Liver (tissue), 8 donors: ENCODE measurements at regions not wholly inside any gene's neighbourhood (a gene's known extent, or its start where the extent isn't known, plus 50 kb on each side); places are given as distances from the start of the nearest gene placed in this dataset.

Experiments used
- DNase-seq: peaks from one replicate; pipeline ENCODE4 v3.0.0-alpha.2; 2017; ENCODE audit warnings: low spot score
- H3K27ac ChIP-seq, 2 donors: one replicate each; pipeline ENCODE4 v1.7.0; 2013; ENCODE audit warnings: inconsistent platforms in 2 of 2, low read length in 2 of 2, control low read depth in 1 of 2, low read depth in 1 of 2, mild to moderate bottlenecking in 1 of 2
- H3K27me3 ChIP-seq, 4 donors: one replicate each; pipeline versions ENCODE4 v1.6.1 to v1.7.0; 2013; ENCODE audit warnings: low read length in 3 of 4, inconsistent platforms in 1 of 4, mild to moderate bottlenecking in 1 of 4, moderate library complexity in 1 of 4; ENCODE audit not compliant: control insufficient read depth in 4 of 4, insufficient read depth in 4 of 4
- H3K36me3 ChIP-seq, 4 donors: one replicate each; pipeline versions ENCODE4 v1.6.1 to v1.7.0; 2013; ENCODE audit warnings: low read length in 3 of 4, mild to moderate bottlenecking in 3 of 4, low read depth in 1 of 4, moderate library complexity in 1 of 4; ENCODE audit not compliant: control insufficient read depth in 4 of 4, insufficient read depth in 3 of 4
- H3K4me1 ChIP-seq, 4 donors: one replicate each; pipeline versions ENCODE4 v1.6.1 to v1.7.0; 2013; ENCODE audit warnings: low read length in 3 of 4, mild to moderate bottlenecking in 3 of 4, moderate library complexity in 1 of 4; ENCODE audit not compliant: control insufficient read depth in 4 of 4, insufficient read depth in 4 of 4
- H3K4me3 ChIP-seq, 3 donors: one replicate each; pipeline versions ENCODE4 v1.6.1 to v1.7.0; 2013; ENCODE audit warnings: low read length in 3 of 3, control low read depth in 1 of 3, low read depth in 1 of 3, mild to moderate bottlenecking in 1 of 3
- H3K9ac ChIP-seq, 2 donors: one replicate each; pipeline ENCODE4 v1.7.0; 2013; ENCODE audit warnings: low read length in 2 of 2, mild to moderate bottlenecking in 2 of 2, moderate library complexity in 2 of 2, control low read depth in 1 of 2, low read depth in 1 of 2
- H3K9me3 ChIP-seq, 4 donors: one replicate each; pipeline versions ENCODE4 v1.6.1 to v1.7.0; 2013; ENCODE audit warnings: low read length in 3 of 4; ENCODE audit not compliant: control insufficient read depth in 4 of 4
- EGR1 ChIP-seq, 2 donors: IDR thresholded peaks; 2 replicates each; pipeline ENCODE4 v1.6.1; 2016 to 2018; ENCODE audit warnings: antibody characterized with exemption in 2 of 2, low read depth in 2 of 2
- FOXA1 ChIP-seq: IDR thresholded peaks from 2 replicates; pipeline ENCODE4 v1.6.1; 2016; ENCODE audit warnings: antibody characterized with exemption
- FOXA2 ChIP-seq: IDR thresholded peaks from 2 replicates; pipeline ENCODE4 v1.6.1; 2016; ENCODE audit warnings: antibody characterized with exemption
- GABPA ChIP-seq, 2 donors: IDR thresholded peaks in 1 of 2; conservative IDR thresholded peaks in 1 of 2; 2 replicates each; pipeline ENCODE4 v1.6.1; 2016; ENCODE audit warnings: antibody characterized with exemption in 2 of 2, mild to moderate bottlenecking in 1 of 2, moderate library complexity in 1 of 2
- HNF4A ChIP-seq, 2 donors: conservative IDR thresholded peaks; 2 replicates each; pipeline ENCODE4 v1.6.1; 2016; ENCODE audit warnings: antibody characterized with exemption in 2 of 2, mild to moderate bottlenecking in 2 of 2
- HNF4G ChIP-seq: IDR thresholded peaks from 2 replicates; pipeline ENCODE4 v1.6.1; 2016; ENCODE audit warnings: antibody characterized with exemption
- JUND ChIP-seq, 2 donors: IDR thresholded peaks; 2 replicates each; pipeline ENCODE4 v1.6.1; 2016; ENCODE audit warnings: antibody characterized with exemption in 2 of 2
- RAD21 ChIP-seq, 2 donors: IDR thresholded peaks; 2 replicates each; pipeline ENCODE4 v1.6.1; 2016; ENCODE audit warnings: antibody characterized with exemption in 2 of 2, mild to moderate bottlenecking in 2 of 2
- RXRA ChIP-seq, 2 donors: IDR thresholded peaks; 2 replicates each; pipeline ENCODE4 v1.6.1; 2017 to 2018; ENCODE audit warnings: antibody characterized with exemption in 2 of 2, mild to moderate bottlenecking in 1 of 2
- SP1 ChIP-seq: IDR thresholded peaks from 2 replicates; pipeline ENCODE4 v1.6.1; 2018; ENCODE audit warnings: antibody characterized with exemption, mild to moderate bottlenecking
- TAF1 ChIP-seq: conservative IDR thresholded peaks from 2 replicates; pipeline ENCODE4 v1.6.1; 2016; ENCODE audit warnings: antibody characterized with exemption, mild to moderate bottlenecking
- YY1 ChIP-seq: IDR thresholded peaks from 2 replicates; pipeline ENCODE4 v1.6.1; 2016; ENCODE audit warnings: antibody characterized with exemption, mild to moderate bottlenecking
- WGBS: extraction: QIAGEN DNeasy Blood & Tissue Kit; methylation state at CpG from one replicate; pipeline ENCODE4 v1.1.7; 2013; 5-methylcytosine and 5-hydroxymethylcytosine counted together
- TF ChIP-seq, protein P1 (sequence below): IDR thresholded peaks from 2 replicates; pipeline ENCODE4 v1.6.1; 2016; ENCODE audit warnings: antibody characterized with exemption
- TF ChIP-seq, protein P2 (sequence below): IDR thresholded peaks from 2 replicates; pipeline ENCODE4 v1.6.1; 2016; ENCODE audit warnings: antibody characterized with exemption
- TF ChIP-seq, protein P3 (sequence below): fragments of 150-350 bp; IDR thresholded peaks from 2 replicates; pipeline ENCODE4 v1.5.1; 2017; ENCODE audit warnings: improper control_type of control experiment, low read depth, low read length; ENCODE audit not compliant: missing input control
- TF ChIP-seq, protein P4 (sequence below): IDR thresholded peaks from 2 replicates; pipeline ENCODE4 v1.6.1; 2016; ENCODE audit warnings: antibody characterized with exemption
- TF ChIP-seq, protein P5 (sequence below): IDR thresholded peaks from 2 replicates; pipeline ENCODE4 v1.6.1; 2016; ENCODE audit warnings: antibody characterized with exemption, mild to moderate bottlenecking
- donor health status: healthy.
- donor health status: healthy.
- donor health status: healthy.
- donor health status: healthy.
- donor health status: healthy.

DNA sequence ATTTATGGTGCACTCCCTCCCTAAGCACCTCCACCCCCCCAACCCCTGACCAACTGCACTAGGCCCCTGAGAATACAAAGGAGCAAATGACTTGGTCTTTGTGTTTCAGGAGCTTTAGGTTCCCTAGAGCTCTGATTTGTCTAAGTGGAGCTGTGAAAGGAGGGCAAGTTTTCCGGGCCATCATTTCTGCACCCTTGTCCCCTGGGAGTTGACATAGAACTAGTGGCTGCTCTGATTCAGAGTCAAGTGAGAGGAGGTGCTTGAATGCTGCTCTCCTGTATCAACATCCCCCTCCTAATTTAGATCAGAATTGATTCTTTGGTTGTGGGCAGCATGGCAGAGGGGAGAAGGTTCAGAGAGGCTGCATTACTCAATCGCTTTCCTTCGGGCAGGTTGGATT lies 391.6 kb downstream of the KCNRG start:
- Histone ChIP-seq H3K4me3 (no peak overlapping the region), H3K27me3 (no peaks in the 10 kb centered on the region), H3K9me3 (no peaks in the 10 kb centered on the region), H3K9ac (no peak overlapping the region), H3K36me3 (no peaks in the 10 kb centered on the region), H3K4me1 (no peaks in the 10 kb centered on the region), H3K27ac (no peak overlapping the region)
- DNase-seq: no peak
- WGBS: 81% methylated on average over 3 of the region's 3 CpGs
- TF ChIP-seq FOXA2: no peak
- TF ChIP-seq, protein P1, sequence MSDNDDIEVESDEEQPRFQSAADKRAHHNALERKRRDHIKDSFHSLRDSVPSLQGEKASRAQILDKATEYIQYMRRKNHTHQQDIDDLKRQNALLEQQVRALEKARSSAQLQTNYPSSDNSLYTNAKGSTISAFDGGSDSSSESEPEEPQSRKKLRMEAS: no peak
- TF ChIP-seq JUND (IDR thresholded peaks at IDR 0.05): no peak
- no peak for TF ChIP-seq SP1
- TF ChIP-seq RXRA (IDR thresholded peaks at IDR 0.05): no peak
- TF ChIP-seq, protein P2, sequence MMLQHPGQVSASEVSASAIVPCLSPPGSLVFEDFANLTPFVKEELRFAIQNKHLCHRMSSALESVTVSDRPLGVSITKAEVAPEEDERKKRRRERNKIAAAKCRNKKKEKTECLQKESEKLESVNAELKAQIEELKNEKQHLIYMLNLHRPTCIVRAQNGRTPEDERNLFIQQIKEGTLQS: no peak
- no peak for TF ChIP-seq GABPA (IDR thresholded peaks at IDR 0.05 in 1 of 2, conservative IDR thresholded peaks at IDR 0.05 in 1 of 2)
- TF ChIP-seq, protein P3, sequence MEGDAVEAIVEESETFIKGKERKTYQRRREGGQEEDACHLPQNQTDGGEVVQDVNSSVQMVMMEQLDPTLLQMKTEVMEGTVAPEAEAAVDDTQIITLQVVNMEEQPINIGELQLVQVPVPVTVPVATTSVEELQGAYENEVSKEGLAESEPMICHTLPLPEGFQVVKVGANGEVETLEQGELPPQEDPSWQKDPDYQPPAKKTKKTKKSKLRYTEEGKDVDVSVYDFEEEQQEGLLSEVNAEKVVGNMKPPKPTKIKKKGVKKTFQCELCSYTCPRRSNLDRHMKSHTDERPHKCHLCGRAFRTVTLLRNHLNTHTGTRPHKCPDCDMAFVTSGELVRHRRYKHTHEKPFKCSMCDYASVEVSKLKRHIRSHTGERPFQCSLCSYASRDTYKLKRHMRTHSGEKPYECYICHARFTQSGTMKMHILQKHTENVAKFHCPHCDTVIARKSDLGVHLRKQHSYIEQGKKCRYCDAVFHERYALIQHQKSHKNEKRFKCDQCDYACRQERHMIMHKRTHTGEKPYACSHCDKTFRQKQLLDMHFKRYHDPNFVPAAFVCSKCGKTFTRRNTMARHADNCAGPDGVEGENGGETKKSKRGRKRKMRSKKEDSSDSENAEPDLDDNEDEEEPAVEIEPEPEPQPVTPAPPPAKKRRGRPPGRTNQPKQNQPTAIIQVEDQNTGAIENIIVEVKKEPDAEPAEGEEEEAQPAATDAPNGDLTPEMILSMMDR: no peak
- TF ChIP-seq TAF1: no peak
- no peak for TF ChIP-seq RAD21 (IDR thresholded peaks at IDR 0.05)

DNA sequence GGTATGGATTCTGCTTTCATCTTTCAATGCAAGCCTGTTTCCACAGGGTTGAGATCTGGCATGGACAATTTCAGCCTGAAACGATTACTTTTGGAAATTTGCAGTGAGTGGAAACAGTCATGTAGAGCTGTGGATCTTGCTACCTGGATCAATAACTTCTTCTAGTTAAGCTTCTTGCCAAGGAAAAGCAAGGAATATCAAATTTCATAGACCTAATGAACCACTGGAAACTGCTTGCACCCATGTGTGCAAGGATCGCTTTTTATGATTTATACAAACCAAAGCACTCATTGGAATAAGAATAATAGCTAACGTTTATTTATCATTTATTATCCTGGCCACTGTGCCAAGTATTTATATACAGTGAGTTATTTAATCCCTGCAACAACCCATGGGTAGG lies 392.8 kb downstream of the KCNRG start:
- Histone ChIP-seq H3K9ac (no peak overlapping the region), H3K27ac (no peak overlapping the region), H3K4me3 (no peak overlapping the region), H3K9me3 (no peaks in the 10 kb centered on the region), H3K4me1 (no peaks in the 10 kb centered on the region), H3K27me3 (no peaks in the 10 kb centered on the region), H3K36me3 (no peaks in the 10 kb centered on the region)
- TF ChIP-seq RXRA (IDR thresholded peaks at IDR 0.05) (no peak), GABPA (IDR thresholded peaks at IDR 0.05 in 1 of 2, conservative IDR thresholded peaks at IDR 0.05 in 1 of 2) (no peak), JUND (IDR thresholded peaks at IDR 0.05) (no peak), HNF4A (conservative IDR thresholded peaks at IDR 0.05) (no peak), EGR1 (IDR thresholded peaks at IDR 0.05; ENCODE audit: low read depth in 2 of 2) (no peak), FOXA1 (no peak), YY1 (no peak), SP1 (no peak), HNF4G (no peak)
- TF ChIP-seq, protein P4, sequence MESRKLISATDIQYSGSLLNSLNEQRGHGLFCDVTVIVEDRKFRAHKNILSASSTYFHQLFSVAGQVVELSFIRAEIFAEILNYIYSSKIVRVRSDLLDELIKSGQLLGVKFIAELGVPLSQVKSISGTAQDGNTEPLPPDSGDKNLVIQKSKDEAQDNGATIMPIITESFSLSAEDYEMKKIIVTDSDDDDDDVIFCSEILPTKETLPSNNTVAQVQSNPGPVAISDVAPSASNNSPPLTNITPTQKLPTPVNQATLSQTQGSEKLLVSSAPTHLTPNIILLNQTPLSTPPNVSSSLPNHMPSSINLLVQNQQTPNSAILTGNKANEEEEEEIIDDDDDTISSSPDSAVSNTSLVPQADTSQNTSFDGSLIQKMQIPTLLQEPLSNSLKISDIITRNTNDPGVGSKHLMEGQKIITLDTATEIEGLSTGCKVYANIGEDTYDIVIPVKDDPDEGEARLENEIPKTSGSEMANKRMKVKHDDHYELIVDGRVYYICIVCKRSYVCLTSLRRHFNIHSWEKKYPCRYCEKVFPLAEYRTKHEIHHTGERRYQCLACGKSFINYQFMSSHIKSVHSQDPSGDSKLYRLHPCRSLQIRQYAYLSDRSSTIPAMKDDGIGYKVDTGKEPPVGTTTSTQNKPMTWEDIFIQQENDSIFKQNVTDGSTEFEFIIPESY: no peak
- TF ChIP-seq, protein P5, sequence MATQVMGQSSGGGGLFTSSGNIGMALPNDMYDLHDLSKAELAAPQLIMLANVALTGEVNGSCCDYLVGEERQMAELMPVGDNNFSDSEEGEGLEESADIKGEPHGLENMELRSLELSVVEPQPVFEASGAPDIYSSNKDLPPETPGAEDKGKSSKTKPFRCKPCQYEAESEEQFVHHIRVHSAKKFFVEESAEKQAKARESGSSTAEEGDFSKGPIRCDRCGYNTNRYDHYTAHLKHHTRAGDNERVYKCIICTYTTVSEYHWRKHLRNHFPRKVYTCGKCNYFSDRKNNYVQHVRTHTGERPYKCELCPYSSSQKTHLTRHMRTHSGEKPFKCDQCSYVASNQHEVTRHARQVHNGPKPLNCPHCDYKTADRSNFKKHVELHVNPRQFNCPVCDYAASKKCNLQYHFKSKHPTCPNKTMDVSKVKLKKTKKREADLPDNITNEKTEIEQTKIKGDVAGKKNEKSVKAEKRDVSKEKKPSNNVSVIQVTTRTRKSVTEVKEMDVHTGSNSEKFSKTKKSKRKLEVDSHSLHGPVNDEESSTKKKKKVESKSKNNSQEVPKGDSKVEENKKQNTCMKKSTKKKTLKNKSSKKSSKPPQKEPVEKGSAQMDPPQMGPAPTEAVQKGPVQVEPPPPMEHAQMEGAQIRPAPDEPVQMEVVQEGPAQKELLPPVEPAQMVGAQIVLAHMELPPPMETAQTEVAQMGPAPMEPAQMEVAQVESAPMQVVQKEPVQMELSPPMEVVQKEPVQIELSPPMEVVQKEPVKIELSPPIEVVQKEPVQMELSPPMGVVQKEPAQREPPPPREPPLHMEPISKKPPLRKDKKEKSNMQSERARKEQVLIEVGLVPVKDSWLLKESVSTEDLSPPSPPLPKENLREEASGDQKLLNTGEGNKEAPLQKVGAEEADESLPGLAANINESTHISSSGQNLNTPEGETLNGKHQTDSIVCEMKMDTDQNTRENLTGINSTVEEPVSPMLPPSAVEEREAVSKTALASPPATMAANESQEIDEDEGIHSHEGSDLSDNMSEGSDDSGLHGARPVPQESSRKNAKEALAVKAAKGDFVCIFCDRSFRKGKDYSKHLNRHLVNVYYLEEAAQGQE: no peak
- TF ChIP-seq, protein P1: no peak
- TF ChIP-seq, protein P2: no peak
- 86% methylated on average over 3 of the region's 3 CpGs for WGBS
- DNase-seq: no peak
